ENCODE measurements at regions not wholly inside any gene's neighbourhood (a gene's known extent, or its start where the extent isn't known, plus 50 kb on each side); places are given as distances from the start of the nearest gene placed in this dataset.

- no peak for TF ChIP-seq CTCF (IDR thresholded peaks at IDR 0.05)
- TF ChIP-seq PHF8 (IDR thresholded peaks at IDR 0.05; ENCODE audit: borderline replicate concordance, low read depth): no peak
- no peak for TF ChIP-seq JUN (IDR thresholded peaks at IDR 0.05)
- no peak for TF ChIP-seq RFX5 (IDR thresholded peaks at IDR 0.05)
- no peak for TF ChIP-seq MAX (IDR thresholded peaks at IDR 0.05)
- TF ChIP-seq POLR2AphosphoS2 (conservative IDR thresholded peaks at IDR 0.05; ENCODE audit: low read length): no peak
- no peak for TF ChIP-seq MAFK (IDR thresholded peaks at IDR 0.05; ENCODE audit: partially characterized antibody)
- no peak for TF ChIP-seq POLR2A (IDR thresholded peaks at IDR 0.05; ENCODE audit: low read length)
- no peak for TF ChIP-seq CHD4 (IDR thresholded peaks at IDR 0.05; ENCODE audit: borderline replicate concordance)
- no peak for TF ChIP-seq NR3C1 (IDR thresholded peaks at IDR 0.05)
- no peak for TF ChIP-seq SMC3 (IDR thresholded peaks at IDR 0.05)
- no peak for TF ChIP-seq KDM5A (IDR thresholded peaks at IDR 0.05)
- no peak for TF ChIP-seq ZNF302 (CRISPR knock-in tag; IDR thresholded peaks at IDR 0.05)
- TF ChIP-seq TP53 (CRISPR knock-in tag; IDR thresholded peaks at IDR 0.05): no peak
Observed at GRCh38 chr2:204356151-204356641, 189.1 kb upstream of the PARD3B start.
